ENCODE measurements at regions not wholly inside any gene's neighbourhood (a gene's known extent, or its start where the extent isn't known, plus 50 kb on each side); places are given as distances from the start of the nearest gene placed in this dataset.

GRCh38 chr3:21067031-21067813 is 683.8 kb downstream of the ZNF385D start:
- H3K4me3 ChIP-seq (ENCODE audit: low read depth, low read length) = no peak overlapping the region
- TF ChIP-seq CTCF (IDR thresholded peaks at IDR 0.05; ENCODE audit: borderline replicate concordance, insufficient read depth, low read depth, low read length) = no peak

GRCh38 chr3:21062831-21063294 is 688.1 kb downstream of the ZNF385D start:
- no peak overlapping the region for H3K4me3 ChIP-seq (ENCODE audit: low read depth, low read length)
- TF ChIP-seq CTCF (IDR thresholded peaks at IDR 0.05; ENCODE audit: borderline replicate concordance, insufficient read depth, low read depth, low read length) = no peak

- no peak for TF ChIP-seq CTCF (IDR thresholded peaks at IDR 0.05; ENCODE audit: borderline replicate concordance, insufficient read depth, low read depth, low read length)
- no peak overlapping the region for H3K4me3 ChIP-seq (ENCODE audit: low read depth, low read length)
These were observed 691.6 kb downstream of the ZNF385D start for GRCh38 chr3:21059404-21059803.

- H3K4me3 ChIP-seq (ENCODE audit: low read depth, low read length) = no peak overlapping the region
- no peak for TF ChIP-seq CTCF (IDR thresholded peaks at IDR 0.05; ENCODE audit: borderline replicate concordance, insufficient read depth, low read depth, low read length)
These were observed 694.7 kb downstream of the ZNF385D start for GRCh38 chr3:21056293-21056692.

- TF ChIP-seq CTCF (IDR thresholded peaks at IDR 0.05; ENCODE audit: borderline replicate concordance, insufficient read depth, low read depth, low read length) = no peak
- no peak overlapping the region for H3K4me3 ChIP-seq (ENCODE audit: low read depth, low read length)
These were observed 696.0 kb downstream of the ZNF385D start for GRCh38 chr3:21055015-21055414.

GRCh38 chr3:21054064-21054463 is 696.9 kb downstream of the ZNF385D start:
- no peak for TF ChIP-seq CTCF (IDR thresholded peaks at IDR 0.05; ENCODE audit: borderline replicate concordance, insufficient read depth, low read depth, low read length)
- no peak overlapping the region for H3K4me3 ChIP-seq (ENCODE audit: low read depth, low read length)

Data from GM12875 (cell line).